Ureter (tissue), 1 donor: ENCODE measurements at regions not wholly inside any gene's neighbourhood (a gene's known extent, or its start where the extent isn't known, plus 50 kb on each side); places are given as distances from the start of the nearest gene placed in this dataset.
"Not testable (repeated sequence)": the region's sequence is repeated elsewhere in the genome, so short reads cannot be mapped to it uniquely, and the experiment has no call there.

Experiments used
- DNase-seq: peaks from one replicate; pipeline ENCODE4 v3.0.0-alpha.2; 2020; ENCODE audit warnings: low spot score
- donor health status: DM: yes; HTN: yes; CAD: no.

- DNase-seq: no peak
Observed at GRCh38 chr17:77526259-77526711, 385.5 kb downstream of the SEC14L1 start.

GRCh38 chr17:77526728-77527350 lies 386.1 kb downstream of the SEC14L1 start:
- DNase-seq: no peak

- DNase-seq: no peak
Observed at GRCh38 chr17:77527409-77527808, 386.6 kb downstream of the SEC14L1 start.

GRCh38 chr17:77527836-77528505 lies 387.2 kb downstream of the SEC14L1 start:
- DNase-seq: no peak

GRCh38 chr17:77528516-77529327 lies 388.0 kb downstream of the SEC14L1 start:
- DNase-seq: no peak

GRCh38 chr17:77529328-77529650 lies 388.5 kb downstream of the SEC14L1 start:
- DNase-seq: no peak

- no peak for DNase-seq
Observed at GRCh38 chr17:77530591-77530990, 389.8 kb downstream of the SEC14L1 start.

- no peak for DNase-seq
Observed at GRCh38 chr17:77531002-77531401, 390.2 kb downstream of the SEC14L1 start.

- DNase-seq: no peak
Observed at GRCh38 chr17:77531641-77532040, 390.9 kb downstream of the SEC14L1 start.

GRCh38 chr17:77533697-77534096 lies 392.9 kb downstream of the SEC14L1 start:
- not testable (repeated sequence) for DNase-seq

- no peak for DNase-seq
Observed at GRCh38 chr17:77534137-77534536, 393.4 kb downstream of the SEC14L1 start.

GRCh38 chr17:77535435-77535834 lies 394.7 kb downstream of the SEC14L1 start:
- DNase-seq: no peak

GRCh38 chr17:77535892-77536291 lies 395.1 kb downstream of the SEC14L1 start:
- DNase-seq: no peak

- DNase-seq: no peak
Observed at GRCh38 chr17:77537566-77537965, 396.8 kb downstream of the SEC14L1 start.

- no peak for DNase-seq
Observed at GRCh38 chr17:77540531-77540930, 399.8 kb downstream of the SEC14L1 start.

- no peak for DNase-seq
Observed at GRCh38 chr17:77540975-77541374, 400.2 kb downstream of the SEC14L1 start.

- DNase-seq: no peak
Observed at GRCh38 chr17:77542011-77542410, 401.2 kb downstream of the SEC14L1 start.

GRCh38 chr17:77542551-77543490 lies 402.1 kb downstream of the SEC14L1 start:
- DNase-seq: peak; percentile 87

- no peak for DNase-seq
Observed at GRCh38 chr17:77543801-77544200, 403.0 kb downstream of the SEC14L1 start.

- no peak for DNase-seq
Observed at GRCh38 chr17:77544347-77545110, 403.8 kb downstream of the SEC14L1 start.

- no peak for DNase-seq
Observed at GRCh38 chr17:77546772-77547241, 406.0 kb downstream of the SEC14L1 start.
